ENCODE measurements at regions not wholly inside any gene's neighbourhood (a gene's known extent, or its start where the extent isn't known, plus 50 kb on each side); places are given as distances from the start of the nearest gene placed in this dataset.

Small RNAs in the stretch of these regions (small RNA-seq; reads per million reads assigned to genes)
- 0 reads per million in 6 experiments for gene MIR4462

All from A549 (cell line).